ENCODE measurements at regions not wholly inside any gene's neighbourhood (a gene's known extent, or its start where the extent isn't known, plus 50 kb on each side); places are given as distances from the start of the nearest gene placed in this dataset.

- Histone ChIP-seq H3K9me3 (ENCODE audit: control insufficient read depth, insufficient read depth, low read length) (peaks cover 5% of the 10 kb centered on the region), H3K27me3 (ENCODE audit: control insufficient read depth, insufficient read depth, low read length) (peaks cover 5% of the 10 kb centered on the region), H3K4me3 (ENCODE audit: low read depth, low read length) (no peak overlapping the region), H3K27ac (ENCODE audit: low read depth, low read length) (no peak overlapping the region)
- DNase-seq (ENCODE audit: low read depth, low spot score): no peak
- no peak for TF ChIP-seq CTCF (IDR thresholded peaks at IDR 0.05; ENCODE audit: low read depth, low read length)
- ChIA-PET CTCF (no interaction called here), POLR2A (no interaction called here)
These were observed 186.6 kb upstream of the LYZL1 start for GRCh38 chr10:29102233-29102632.

GRCh38 chr10:29102636-29103035, 186.2 kb upstream of the LYZL1 start:
- H3K4me3 ChIP-seq (ENCODE audit: low read depth, low read length): no peak overlapping the region
- ChIA-PET POLR2A (no interaction called here), CTCF (no interaction called here)
- H3K9me3 ChIP-seq (ENCODE audit: control insufficient read depth, insufficient read depth, low read length): peaks cover 5% of the 10 kb centered on the region
- DNase-seq (ENCODE audit: low read depth, low spot score): no peak
- TF ChIP-seq CTCF (IDR thresholded peaks at IDR 0.05; ENCODE audit: low read depth, low read length): no peak
- peaks cover 2% of the 10 kb centered on the region for H3K27me3 ChIP-seq (ENCODE audit: control insufficient read depth, insufficient read depth, low read length)
- no peak overlapping the region for H3K27ac ChIP-seq (ENCODE audit: low read depth, low read length)

- Histone ChIP-seq H3K9me3 (ENCODE audit: control insufficient read depth, insufficient read depth, low read length) (peaks cover 3% of the 10 kb centered on the region), H3K4me3 (ENCODE audit: low read depth, low read length) (no peak overlapping the region), H3K27ac (ENCODE audit: low read depth, low read length) (no peak overlapping the region), H3K27me3 (ENCODE audit: control insufficient read depth, insufficient read depth, low read length) (peaks cover 4% of the 10 kb centered on the region)
- ChIA-PET POLR2A (interaction anchor here (0.6 kb wide), 1 partner anchor 20 kb away, joined by 9 read pairs; no protein-coding TSS in a partner anchor), CTCF (interaction anchor here (1.8 to 2.7 kb wide), 2 partner anchors 14 to 441 kb away, joined by 7 to 11 read pairs; no protein-coding TSS in a partner anchor)
- no peak for TF ChIP-seq CTCF (IDR thresholded peaks at IDR 0.05; ENCODE audit: low read depth, low read length)
- no peak for DNase-seq (ENCODE audit: low read depth, low spot score)
These were observed 184.0 kb upstream of the LYZL1 start for GRCh38 chr10:29104661-29105399.

GRCh38 chr10:29105516-29106215, 183.2 kb upstream of the LYZL1 start:
- peak; percentile 37 for DNase-seq (ENCODE audit: low read depth, low spot score)
- ChIA-PET CTCF (interaction anchor here (0.9 to 2.7 kb wide), 3 partner anchors 13 to 442 kb away, joined by 4 to 11 read pairs (median 7); no protein-coding TSS in a partner anchor), POLR2A (no interaction called here)
- H3K4me3 ChIP-seq (ENCODE audit: low read depth, low read length): no peak overlapping the region
- peaks cover 8% of the 10 kb centered on the region for H3K27me3 ChIP-seq (ENCODE audit: control insufficient read depth, insufficient read depth, low read length)
- no peak for TF ChIP-seq CTCF (IDR thresholded peaks at IDR 0.05; ENCODE audit: low read depth, low read length)
- H3K27ac ChIP-seq (ENCODE audit: low read depth, low read length): peak overlapping the region; percentile 22
- H3K9me3 ChIP-seq (ENCODE audit: control insufficient read depth, insufficient read depth, low read length): peaks cover 3% of the 10 kb centered on the region

GRCh38 chr10:29106287-29106686, 182.6 kb upstream of the LYZL1 start:
- no peak overlapping the region for H3K4me3 ChIP-seq (ENCODE audit: low read depth, low read length)
- POLR2A ChIA-PET: no interaction called here
- peaks cover 8% of the 10 kb centered on the region for H3K27me3 ChIP-seq (ENCODE audit: control insufficient read depth, insufficient read depth, low read length)
- no peak for DNase-seq (ENCODE audit: low read depth, low spot score)
- peaks cover 3% of the 10 kb centered on the region for H3K9me3 ChIP-seq (ENCODE audit: control insufficient read depth, insufficient read depth, low read length)
- H3K27ac ChIP-seq (ENCODE audit: low read depth, low read length): no peak overlapping the region
- CTCF ChIA-PET: interaction anchor here (0.9 to 2.7 kb wide), 3 partner anchors 13 to 442 kb away, joined by 4 to 11 read pairs (median 7); no protein-coding TSS in a partner anchor
- no peak for TF ChIP-seq CTCF (IDR thresholded peaks at IDR 0.05; ENCODE audit: low read depth, low read length)
